GM19043 (cell line): ENCODE measurements at regions not wholly inside any gene's neighbourhood (a gene's known extent, or its start where the extent isn't known, plus 50 kb on each side); places are given as distances from the start of the nearest gene placed in this dataset.
"Not testable (repeated sequence)": the region's sequence is repeated elsewhere in the genome, so short reads cannot be mapped to it uniquely, and the experiment has no call there.

Experiments
- ATAC-seq: cut with Tn5 transposase; IDR thresholded peaks from one replicate; pipeline ENCODE4 v1.9.1; 2021; ENCODE audit warnings: low read depth; ENCODE audit not compliant: unreplicated experiment

DNA sequence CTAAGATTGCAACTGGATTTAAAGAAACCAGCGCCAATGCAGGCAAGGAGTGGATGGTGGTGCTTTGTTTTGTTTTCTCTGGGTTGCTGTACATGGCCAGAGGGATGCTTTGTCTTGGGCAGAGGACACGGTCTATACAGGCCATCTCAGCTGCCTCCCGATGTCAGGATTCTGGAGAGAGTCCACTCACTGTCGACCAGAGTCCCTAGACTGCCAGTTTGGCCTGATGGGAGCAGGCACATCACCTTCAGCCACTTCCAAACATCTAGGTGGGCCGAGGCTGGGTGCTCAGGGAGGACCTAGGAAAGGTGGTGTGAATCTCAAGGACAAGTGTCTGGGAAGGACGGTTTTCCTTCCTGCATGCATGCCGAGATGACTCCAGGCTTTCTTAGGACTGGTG lies 152.1 kb downstream of the BUB3 start:
- no peak for ATAC-seq

DNA sequence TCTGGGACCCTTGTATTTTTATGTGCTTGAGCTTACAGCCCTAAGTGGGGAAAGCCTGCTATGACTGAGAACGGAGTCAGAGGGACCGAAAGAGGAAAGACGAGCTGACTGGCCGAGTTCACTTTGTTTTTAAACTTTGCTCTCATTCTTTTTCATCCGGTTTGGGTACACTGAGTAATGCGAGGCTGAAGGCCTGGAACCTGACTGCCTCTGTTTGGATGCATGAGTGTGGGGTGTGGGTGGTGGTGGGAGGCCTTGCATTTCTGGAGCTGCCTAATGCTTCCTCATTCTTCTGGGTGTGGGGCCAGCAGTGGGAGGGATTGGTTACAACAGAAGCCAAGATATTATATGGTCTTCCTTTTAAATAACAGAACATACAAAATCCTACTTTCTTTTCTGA lies 155.5 kb downstream of the BUB3 start:
- no peak for ATAC-seq

DNA sequence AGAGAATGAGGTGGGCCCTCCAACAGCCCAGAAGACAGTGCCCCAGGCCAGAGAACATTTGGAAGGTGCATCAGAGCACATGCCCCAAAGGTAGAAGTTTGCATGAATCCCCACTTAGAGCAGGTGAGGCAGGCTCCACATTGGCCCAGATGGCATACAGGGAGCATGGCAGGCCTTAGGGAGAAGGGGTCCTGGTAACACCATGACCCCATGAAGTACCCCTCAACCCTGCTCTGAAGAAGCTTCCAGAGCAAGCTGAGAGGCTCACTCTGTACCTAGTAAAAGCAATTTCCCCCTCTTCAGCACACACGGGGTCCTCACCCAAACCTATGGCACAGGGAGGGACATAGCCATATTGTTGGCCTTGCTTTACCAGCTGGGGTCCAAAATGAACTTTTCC lies 162.6 kb downstream of the BUB3 start:
- no peak for ATAC-seq

DNA sequence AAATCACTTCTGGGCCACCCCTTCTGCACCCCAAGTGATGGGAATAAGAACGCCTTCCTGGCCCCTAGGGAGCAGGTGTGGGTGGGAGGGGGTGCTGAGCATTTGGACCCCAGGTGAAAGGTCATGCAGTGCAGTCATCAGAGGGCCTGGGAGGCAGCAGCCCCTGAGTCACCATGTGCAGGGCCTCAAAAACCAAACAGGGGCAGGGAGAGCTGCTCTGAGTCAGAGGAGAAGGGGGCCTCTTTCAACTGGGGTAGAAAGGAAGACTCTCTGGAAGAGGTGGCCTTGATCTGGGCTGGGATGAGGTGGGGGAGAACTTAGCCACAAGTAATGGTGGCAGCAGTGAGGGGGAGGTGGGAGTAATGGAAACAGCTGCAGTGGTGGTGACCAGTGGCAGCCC lies 164.3 kb downstream of the BUB3 start:
- no peak for ATAC-seq

DNA sequence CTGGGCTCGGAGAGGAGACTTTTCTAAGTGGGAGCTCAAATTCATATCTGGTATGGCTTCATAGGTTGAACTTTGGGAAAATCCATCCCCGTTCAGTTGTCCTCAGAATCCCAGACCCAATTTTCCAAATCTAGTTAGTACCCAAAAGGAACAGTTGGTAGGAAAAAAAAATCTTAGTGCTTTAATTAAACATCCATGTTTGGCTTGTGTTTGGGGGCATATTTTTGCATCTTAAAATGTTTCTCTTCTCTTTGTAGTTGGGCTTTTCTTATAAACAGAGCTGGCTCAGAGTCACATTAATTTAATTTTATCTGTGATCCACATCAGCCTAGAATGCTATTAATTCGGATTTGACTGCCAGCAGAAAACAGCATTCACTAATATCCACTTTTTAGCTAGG lies 165.9 kb downstream of the BUB3 start:
- ATAC-seq, result no peak

DNA sequence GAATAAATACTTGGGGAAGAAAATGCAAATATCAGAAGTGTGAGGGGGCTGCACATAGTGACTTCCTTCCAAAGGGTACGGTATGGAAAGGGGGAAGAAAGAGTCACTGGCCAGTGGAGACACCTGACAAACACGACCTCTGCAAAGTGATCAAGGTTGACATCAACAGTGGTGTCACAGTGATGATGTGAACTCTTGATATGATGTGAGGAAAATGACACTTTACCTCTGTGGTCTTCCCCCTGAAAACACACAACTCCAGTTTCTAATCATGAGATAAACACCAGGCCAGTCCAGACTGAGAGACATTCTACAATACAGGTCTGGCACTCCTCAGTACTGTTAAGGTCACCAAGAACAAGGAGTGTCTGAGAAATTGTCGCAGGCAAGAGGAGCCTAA lies 169.7 kb downstream of the BUB3 start:
- no peak for ATAC-seq

DNA sequence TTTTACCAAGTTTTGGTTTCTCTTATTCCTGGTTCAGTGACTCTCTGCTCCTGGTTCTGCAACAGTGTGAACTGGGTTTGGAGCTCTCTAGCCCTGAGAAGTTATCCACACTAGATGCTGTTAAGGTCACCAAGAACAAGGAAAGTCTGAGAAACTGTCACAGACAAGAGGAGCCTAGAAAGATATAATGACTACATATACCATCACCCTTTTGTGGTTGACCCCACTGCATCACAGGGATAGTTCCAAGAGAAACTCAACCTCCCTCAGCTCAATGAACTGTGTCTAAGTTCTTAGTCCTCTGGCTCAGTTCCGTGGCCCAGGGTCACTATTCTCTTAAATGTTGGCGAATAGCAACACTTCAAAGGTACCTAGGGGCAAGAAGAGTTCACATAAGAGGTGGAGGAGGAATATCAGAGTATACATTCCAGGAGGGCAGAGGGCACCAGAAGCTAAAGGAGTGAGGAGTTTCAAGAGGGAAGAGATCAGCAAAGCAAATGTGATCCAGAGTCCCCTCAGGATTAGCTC lies 171.5 kb downstream of the BUB3 start:
- no peak for ATAC-seq

DNA sequence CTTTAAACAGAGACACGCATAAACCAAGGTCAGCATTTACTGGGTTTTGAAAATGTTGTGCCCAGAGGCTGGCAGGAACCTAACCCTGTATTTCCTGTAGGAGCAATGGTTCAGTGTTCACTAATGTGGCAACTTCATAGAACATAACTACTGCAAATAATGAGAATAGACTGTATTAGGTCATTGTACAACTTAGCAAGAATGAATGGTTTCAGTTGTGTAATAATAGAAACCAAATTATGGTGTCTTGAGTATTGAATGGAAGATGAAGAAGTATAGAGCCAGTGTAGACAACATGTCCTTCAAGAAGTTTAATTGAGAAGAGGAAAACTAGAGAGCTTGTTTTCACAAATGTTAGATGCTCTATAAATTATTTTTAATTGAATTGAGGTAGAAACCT lies 172.5 kb downstream of the BUB3 start:
- no peak for ATAC-seq

DNA sequence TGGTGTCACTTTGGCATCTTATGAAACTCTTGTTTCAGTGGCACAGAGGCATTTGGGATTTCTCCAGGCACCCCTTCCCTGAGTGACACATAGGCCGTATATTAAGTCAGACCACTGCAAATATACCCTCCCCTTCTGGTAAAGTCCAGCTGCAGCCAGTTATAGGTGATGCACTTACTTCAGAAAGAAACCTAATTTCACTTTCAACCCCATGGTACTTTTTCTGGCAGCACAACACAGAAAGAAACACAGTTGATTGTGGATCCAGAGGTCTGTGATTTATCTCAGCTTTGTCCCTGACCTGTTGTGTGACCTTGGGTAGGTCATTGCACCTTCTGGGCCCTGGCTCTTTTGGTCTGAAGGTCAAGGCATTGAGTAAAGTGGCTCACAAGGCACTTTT lies 173.2 kb downstream of the BUB3 start:
- ATAC-seq, result peak; percentile 63

DNA sequence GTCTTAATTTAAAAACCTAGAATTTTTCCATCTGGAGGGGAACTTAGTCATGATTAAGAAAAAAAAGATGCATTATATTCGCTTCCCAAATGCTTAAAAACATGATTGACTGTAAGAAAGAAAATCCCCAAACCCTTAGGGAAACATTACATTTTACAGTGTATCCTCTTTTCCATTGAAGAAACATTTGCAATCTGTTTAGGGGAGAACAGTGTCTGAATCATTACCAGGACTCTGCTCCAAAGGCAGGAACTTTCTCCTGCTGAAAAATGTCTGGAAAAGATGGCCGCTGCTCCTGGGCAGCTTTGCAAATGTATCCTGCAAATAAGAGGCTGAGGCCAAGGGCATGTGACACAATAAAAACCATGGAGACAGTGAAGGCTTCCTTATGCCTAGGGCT lies 173.7 kb downstream of the BUB3 start:
- no peak for ATAC-seq

DNA sequence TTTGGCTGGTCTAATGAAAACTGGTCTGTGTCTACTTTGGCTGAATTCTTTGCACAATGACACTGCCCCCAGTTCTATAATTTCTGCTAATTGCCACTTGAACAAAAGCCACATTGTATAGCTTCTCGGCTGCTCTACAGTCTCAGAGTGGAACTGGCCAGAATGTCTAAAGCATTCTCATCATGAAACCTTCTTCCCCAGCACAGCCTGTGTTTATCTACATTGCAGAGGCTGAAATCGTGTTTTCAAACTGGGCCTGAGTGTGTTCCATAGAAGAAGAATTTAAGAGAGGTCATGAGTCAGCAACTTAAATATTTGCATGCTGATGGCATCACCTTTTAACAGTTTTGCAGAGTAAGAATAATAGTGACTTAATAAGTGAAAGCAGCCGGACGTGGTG lies 177.2 kb downstream of the BUB3 start:
- ATAC-seq, result no peak

DNA sequence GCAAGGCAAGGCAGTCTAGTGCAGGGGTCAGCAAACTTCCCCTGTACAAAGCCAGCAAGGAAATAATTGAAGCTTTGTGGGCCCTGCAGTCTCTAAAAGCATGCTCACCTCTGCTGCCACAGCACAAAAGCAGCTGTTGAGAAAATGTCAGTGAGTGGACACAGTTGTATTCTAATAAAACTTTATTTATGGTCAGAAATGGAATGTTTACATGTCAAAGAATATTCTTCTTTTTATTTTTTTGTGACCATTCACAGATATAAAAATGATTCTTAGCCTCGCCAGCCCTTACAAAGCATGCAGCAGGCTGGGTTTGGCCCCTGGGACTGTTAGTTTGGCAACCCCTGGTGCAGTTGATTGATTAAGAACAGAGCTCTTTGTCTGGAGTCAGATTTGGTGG lies 192.4 kb downstream of the BUB3 start:
- ATAC-seq, result no peak

DNA sequence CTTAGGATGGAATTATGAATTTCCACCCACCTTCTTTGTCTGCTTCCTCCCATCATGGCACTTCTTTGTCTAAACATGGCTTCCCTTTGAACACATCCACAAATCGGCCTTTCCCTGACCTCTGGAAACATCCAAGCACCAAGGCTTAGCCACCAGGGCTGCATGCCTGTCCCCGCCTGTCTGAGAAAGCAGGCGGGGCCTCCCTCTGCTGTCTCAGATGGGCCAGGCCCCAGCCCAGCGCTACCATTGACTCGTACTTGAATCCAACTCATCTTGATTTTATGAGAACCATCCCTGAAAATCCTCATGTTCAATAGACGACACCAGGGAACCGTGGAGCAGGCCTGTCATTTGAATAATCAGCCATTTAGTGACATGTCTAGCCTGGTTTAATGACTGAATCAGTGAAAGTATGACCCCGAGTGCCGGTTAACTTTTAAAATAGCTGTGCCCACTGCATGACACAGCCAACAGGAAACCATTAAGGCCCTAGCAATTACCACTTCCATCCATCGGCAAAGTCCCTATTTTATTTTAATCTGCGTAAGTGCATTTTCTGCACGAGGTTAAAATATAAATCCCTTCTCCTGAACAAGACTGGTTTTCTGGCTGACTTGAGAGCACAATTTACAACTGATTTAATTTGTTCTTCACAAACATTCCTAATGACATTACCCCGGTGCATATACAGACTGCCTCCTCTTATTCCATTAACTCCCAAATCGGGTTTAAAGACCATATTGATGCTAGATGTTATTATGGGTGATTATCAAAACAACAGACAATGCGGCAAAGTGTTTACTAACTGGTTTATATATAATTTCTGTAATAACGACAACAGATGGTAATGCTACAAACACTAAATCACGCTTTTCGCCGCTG lies 194.7 kb downstream of the BUB3 start:
- ATAC-seq, result no peak

DNA sequence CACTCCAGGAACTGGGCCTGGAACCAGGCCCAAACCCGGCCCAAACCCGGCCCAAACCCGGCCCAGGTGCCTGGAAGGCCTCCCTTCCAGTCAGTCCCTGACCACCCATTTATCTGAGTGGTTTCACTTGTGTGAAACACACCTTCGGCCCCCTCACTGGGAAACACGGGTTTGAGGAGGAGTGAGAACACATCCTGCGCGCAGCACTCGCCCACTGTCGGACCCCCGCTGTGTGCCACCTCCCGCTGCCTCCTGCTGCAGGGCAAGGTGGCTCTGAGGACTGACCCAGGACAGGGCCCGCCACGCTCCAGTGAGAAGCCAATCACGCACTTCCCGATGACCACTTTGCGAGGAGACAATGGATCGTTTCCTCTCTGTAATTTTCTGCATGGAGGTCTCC lies 197.5 kb downstream of the BUB3 start:
- no peak for ATAC-seq

DNA sequence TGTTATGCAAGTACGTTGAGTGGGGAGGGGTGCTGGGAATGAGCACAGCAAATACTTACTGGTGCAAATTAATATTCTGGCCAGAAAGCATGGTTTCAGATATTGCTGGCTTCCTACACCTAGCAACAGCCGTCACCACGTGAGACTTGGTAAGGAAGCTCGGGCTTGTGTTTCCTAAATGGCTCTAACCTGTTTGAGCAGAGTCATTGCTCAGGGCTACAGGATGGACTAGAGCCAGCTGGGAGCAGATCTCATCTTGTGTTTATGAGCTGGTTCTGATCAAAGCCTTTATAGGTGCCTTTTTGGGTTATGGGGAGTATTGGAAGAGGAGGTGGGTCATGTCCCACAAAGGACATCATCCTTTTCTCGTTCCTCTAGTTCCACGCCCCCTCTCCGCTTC lies 200.3 kb downstream of the BUB3 start:
- ATAC-seq, result no peak

DNA sequence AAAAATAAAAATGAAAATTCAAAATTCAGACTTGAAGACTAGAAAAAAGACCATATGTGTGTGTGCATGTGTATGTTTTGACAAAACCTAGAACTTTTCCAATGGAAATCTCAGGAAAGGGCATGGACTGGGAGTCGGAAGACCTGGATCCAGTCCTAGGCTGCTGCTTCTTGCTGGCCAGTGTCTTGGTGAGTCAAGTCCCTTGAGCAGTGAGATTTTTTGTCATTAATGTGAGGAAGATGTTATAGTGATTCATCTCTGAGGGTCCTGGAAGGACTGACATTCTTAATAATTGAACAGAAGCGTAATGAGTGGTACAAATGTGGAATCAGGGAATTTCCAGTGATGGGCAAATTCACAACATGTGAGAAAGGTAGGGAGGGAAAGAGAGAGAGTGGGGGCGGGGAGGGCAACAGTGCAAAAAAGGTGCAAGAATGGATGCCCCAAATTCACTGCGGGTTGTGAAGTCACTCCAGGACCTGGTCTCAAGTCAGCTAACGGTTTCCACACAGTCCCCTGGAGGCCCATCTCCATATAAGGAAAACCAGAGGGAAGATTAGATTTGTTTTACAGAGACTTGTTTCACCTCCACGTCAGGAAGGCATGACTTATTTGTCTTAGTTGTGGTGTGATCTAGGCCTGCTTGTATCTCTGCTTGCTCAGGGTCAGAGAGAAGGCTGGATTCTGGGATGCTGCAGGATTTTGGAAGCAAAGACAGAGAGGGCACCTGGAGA lies 201.7 kb downstream of the BUB3 start:
- ATAC-seq, result no peak

DNA sequence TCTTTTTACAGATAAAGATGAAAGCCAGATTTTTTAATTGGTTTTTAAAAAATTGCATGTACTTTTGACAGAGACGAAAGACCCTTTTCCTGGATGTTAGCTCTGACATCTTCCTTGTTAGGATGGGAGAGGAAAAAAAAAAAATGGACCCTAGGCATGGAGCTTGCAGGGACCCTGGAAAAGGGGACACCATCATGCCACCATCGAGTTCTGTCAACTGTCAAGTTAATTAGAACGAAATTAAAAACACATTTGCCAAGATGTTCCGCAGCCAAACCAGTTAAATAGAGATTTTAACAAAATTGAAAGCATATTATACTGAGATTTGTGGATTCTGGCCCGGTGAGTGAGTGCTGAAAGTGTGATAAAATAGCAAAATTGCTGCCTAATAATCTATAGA lies 202.6 kb downstream of the BUB3 start:
- no peak for ATAC-seq

DNA sequence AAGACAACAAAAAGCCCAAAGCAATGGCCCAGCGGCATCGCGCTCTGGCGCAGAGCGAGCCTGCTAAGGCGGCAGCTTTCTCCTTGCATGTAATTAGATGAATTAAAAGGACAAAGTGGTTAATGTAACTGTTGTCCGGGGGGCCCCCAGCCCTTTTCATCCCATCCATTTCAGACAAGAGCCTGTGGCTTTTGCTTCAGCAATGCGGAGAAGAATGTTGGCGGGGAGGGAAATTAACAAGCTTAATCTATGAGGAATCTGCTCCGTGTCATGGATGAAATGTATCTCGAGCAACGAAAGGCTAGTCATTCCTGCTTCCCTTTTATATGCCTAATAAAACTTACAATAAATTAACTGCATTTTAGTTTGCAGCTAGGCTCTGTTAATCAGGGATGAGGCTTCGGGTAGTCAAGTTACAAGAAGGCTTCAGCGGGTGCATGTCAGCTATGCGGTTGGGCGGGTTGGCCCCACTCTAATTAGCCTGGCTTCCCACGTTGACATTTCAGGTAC lies 203.3 kb downstream of the BUB3 start:
- no peak for ATAC-seq

DNA sequence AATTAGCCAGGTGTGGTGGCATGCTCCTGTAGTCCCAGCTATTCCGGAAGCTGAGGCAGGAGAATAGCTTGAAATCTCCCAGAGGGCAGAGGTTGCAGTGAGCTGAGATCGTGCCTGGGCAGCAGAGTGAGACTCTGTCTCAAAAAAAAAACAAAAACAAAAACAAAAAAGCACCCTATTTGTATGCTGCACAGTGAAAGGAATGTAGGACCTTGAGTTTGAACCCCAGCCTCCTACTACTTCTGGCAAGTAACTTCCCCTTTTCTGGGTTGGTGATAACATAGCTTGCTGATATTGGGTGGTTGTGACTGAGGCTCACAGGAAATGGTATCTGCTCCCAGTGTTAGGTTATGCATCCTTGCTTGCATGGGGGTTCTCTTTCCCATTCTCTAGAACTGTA lies 205.3 kb downstream of the BUB3 start:
- ATAC-seq, result no peak

DNA sequence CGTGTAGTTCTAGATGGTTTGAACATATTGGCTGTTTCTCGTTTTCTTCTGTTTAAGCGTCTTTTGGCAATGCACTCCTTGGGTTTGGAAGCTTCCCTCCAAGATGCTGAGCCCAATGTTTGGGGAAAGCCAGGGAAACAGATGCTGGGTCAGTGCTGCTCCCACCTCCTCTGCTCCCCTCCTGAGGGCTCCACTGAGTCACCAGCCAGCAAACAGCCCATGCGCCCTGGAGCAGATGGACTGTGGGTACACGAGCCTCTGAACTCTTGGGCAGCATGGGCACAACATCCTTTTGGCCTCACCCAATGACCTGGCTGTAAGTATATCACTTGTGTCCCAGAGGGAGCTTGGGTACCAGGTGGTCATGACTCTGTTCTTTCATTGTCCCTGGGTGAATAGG lies 207.6 kb downstream of the BUB3 start:
- no peak for ATAC-seq

DNA sequence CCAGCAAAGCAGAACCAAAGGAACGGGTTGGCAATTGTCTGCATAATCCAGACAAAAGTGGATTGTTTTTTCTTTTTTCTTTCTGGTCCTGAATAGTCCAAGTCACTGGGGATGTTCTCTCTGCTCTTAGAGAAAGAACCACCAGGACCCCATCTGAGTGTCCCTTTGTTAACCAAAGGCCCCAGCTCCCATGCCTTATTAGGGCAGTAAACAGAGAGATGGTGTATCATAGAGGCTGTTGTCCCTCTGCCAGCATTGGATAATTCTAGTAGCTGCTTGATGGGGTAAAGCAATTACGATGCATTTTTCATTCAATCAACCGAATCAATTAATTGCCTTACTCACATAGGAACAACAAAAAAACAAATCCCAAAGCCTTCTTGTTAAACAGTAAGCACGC lies 213.0 kb downstream of the BUB3 start:
- ATAC-seq, result no peak

DNA sequence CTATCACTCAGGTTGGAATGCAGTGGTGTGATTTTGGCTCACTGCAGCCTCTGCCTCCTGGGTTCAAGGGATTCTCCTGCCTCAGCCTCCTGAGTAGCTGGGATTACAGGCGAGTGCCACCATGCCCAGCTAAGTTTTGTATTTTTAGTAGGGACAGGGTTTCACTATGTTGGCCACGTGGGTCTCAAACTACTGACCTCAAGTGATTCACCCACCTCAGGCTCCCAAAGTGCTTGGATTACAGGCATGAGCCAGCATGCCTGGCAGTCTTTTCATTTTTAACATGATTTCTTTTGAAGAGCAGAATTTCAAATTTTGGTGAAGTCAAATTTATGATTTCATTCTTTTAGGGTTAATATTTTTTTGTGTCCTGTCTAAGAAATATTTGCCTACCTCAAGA lies 217.4 kb downstream of the BUB3 start:
- not testable (repeated sequence) for ATAC-seq
